K562 (cell line): ENCODE measurements at regions not wholly inside any gene's neighbourhood (a gene's known extent, or its start where the extent isn't known, plus 50 kb on each side); places are given as distances from the start of the nearest gene placed in this dataset.

Experiments used
- BRF2 ChIP-seq: IDR thresholded peaks from 3 replicates; pipeline ENCODE4 v1.6.1; 2011; ENCODE audit warnings: borderline replicate concordance, mild to moderate bottlenecking; ENCODE audit not compliant: insufficient read length, insufficient read depth
- CTCF ChIP-seq, 3 experiments: IDR thresholded peaks in 2 of 3; conservative IDR thresholded peaks in 1 of 3; 2 replicates each; pipeline ENCODE4 v1.5.1; 2011 to 2012; ENCODE audit warnings: low read length in 3 of 3, mild to moderate bottlenecking in 3 of 3, control low read depth in 2 of 3, improper control_type of control experiment in 1 of 3, inconsistent platforms in 1 of 3, low read depth in 1 of 3, mixed read lengths in 1 of 3, moderate library complexity in 1 of 3; ENCODE audit not compliant: insufficient read depth in 2 of 3
- EP300 ChIP-seq: IDR thresholded peaks from 2 replicates; pipeline ENCODE4 v1.6.1; 2012; ENCODE audit warnings: low read length, improper control_type of control experiment
- IRF1 ChIP-seq: sonication (generic); formaldehyde crosslinking; IDR thresholded peaks from 2 replicates; pipeline ENCODE4 v1.8.0; 2022; ENCODE audit warnings: missing genetic modification reagents, mild to moderate bottlenecking, borderline replicate concordance
- SIN3B ChIP-seq: fragments of 450-650 bp; IDR thresholded peaks from 2 replicates; pipeline ENCODE4 v1.6.1; 2017; ENCODE audit warnings: low read depth, mild to moderate bottlenecking, moderate library complexity
- SNRNP70 ChIP-seq: fragments of 200-400 bp; formaldehyde crosslinking; optimal IDR thresholded peaks from 2 replicates; pipeline ENCODE3; 2017; ENCODE audit warnings: low read depth, low read length

- no peak for TF ChIP-seq EP300
- TF ChIP-seq IRF1 (CRISPR knock-in tag) = no peak
- TF ChIP-seq SNRNP70 = no peak
- TF ChIP-seq SIN3B = no peak
- no peak for TF ChIP-seq CTCF (IDR thresholded peaks at IDR 0.05 in 2 of 3, conservative IDR thresholded peaks at IDR 0.05 in 1 of 3; ENCODE audit: insufficient read depth in 2 of 3, low read depth in 1 of 3, low read length in 3 of 3)
- no peak for TF ChIP-seq BRF2
Measured at GRCh38 chr12:91591639-91591987, 409.0 kb upstream of the DCN start.
